Keratinocyte (primary cell): ENCODE measurements at regions not wholly inside any gene's neighbourhood (a gene's known extent, or its start where the extent isn't known, plus 50 kb on each side); places are given as distances from the start of the nearest gene placed in this dataset.

Source experiments
- EZH2 ChIP-seq: IDR thresholded peaks from one replicate; pipeline ENCODE4 v1.6.1; 2012; ENCODE audit warnings: inconsistent platforms, mild to moderate bottlenecking, low read length, moderate library complexity
- TF ChIP-seq, protein P1 (sequence below), 3 experiments: IDR thresholded peaks in 1 of 3; conservative IDR thresholded peaks in 1 of 3; optimal IDR thresholded peaks in 1 of 3; 2 replicates in 2 of 3; 3 replicates in 1 of 3; pipeline versions ENCODE3 to v1.5.1; 2011; ENCODE audit warnings: low read length in 3 of 3, mild to moderate bottlenecking in 3 of 3, moderate library complexity in 2 of 3, control low read depth in 1 of 3, inconsistent platforms in 1 of 3; ENCODE audit not compliant: insufficient read depth in 2 of 3; ENCODE audit errors: extremely low read depth in 1 of 3

DNA sequence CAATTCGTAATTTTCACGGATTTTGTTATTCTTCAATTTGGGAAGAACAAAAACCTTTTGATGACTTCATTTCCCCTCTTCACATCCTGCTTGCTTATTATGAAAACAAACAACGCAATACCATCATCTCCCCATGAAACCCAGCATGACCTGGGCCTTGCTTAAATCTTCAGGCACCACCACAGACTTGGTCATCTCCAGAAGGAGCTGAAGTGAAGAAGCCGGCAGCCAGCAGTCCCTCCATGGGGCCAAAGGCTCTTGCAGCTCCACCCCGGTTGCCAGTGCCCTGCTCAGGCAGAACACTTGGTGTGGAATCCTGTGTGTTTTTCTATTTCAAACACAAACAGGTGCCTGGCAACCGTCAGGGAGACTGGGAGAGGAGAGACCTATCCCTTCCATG lies 982.9 kb upstream of the TMEM132C start:
- TF ChIP-seq, protein P1, sequence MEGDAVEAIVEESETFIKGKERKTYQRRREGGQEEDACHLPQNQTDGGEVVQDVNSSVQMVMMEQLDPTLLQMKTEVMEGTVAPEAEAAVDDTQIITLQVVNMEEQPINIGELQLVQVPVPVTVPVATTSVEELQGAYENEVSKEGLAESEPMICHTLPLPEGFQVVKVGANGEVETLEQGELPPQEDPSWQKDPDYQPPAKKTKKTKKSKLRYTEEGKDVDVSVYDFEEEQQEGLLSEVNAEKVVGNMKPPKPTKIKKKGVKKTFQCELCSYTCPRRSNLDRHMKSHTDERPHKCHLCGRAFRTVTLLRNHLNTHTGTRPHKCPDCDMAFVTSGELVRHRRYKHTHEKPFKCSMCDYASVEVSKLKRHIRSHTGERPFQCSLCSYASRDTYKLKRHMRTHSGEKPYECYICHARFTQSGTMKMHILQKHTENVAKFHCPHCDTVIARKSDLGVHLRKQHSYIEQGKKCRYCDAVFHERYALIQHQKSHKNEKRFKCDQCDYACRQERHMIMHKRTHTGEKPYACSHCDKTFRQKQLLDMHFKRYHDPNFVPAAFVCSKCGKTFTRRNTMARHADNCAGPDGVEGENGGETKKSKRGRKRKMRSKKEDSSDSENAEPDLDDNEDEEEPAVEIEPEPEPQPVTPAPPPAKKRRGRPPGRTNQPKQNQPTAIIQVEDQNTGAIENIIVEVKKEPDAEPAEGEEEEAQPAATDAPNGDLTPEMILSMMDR (optimal IDR thresholded peaks at IDR 0.05 in 1 of 3, IDR thresholded peaks at IDR 0.05 in 1 of 3, conservative IDR thresholded peaks at IDR 0.05 in 1 of 3; ENCODE audit: extremely low read depth in 1 of 3, insufficient read depth in 2 of 3, low read length in 3 of 3) = no peak
- no peak for TF ChIP-seq EZH2
